Stimulated activated memory B cell treated with anti-CD40 and anti-IgM and Interleukin-4, amounts not matched to agents 10 μg/mL and 1 μg/mL and 100 μg/mL, for 72 hours (primary cell): ENCODE measurements at regions not wholly inside any gene's neighbourhood (a gene's known extent, or its start where the extent isn't known, plus 50 kb on each side); places are given as distances from the start of the nearest gene placed in this dataset.

Experiments used
- ATAC-seq: fragments of 150-1000 bp; cut with Tn5 transposase; 2 replicates; pipeline ENCODE4 v1.10.0; 2021
- H3K27ac Mint-ChIP-seq: one replicate; pipeline ENCODE4 v1.8.0; 2022; ENCODE audit warnings: mild to moderate bottlenecking, mixed read lengths
- H3K27me3 Mint-ChIP-seq: one replicate; pipeline ENCODE4 v1.8.0; 2022; ENCODE audit warnings: mixed read lengths
- H3K36me3 Mint-ChIP-seq: one replicate; pipeline ENCODE4 v1.8.0; 2022; ENCODE audit warnings: mixed read lengths
- H3K4me1 Mint-ChIP-seq: one replicate; pipeline ENCODE4 v1.8.0; 2022; ENCODE audit warnings: mixed read lengths
- H3K4me3 Mint-ChIP-seq: one replicate; pipeline ENCODE4 v1.8.0; 2022; ENCODE audit warnings: mild to moderate bottlenecking, moderate library complexity, mixed read lengths
- H3K9me3 Mint-ChIP-seq: one replicate; pipeline ENCODE4 v1.8.0; 2022; ENCODE audit warnings: mixed read lengths

DNA sequence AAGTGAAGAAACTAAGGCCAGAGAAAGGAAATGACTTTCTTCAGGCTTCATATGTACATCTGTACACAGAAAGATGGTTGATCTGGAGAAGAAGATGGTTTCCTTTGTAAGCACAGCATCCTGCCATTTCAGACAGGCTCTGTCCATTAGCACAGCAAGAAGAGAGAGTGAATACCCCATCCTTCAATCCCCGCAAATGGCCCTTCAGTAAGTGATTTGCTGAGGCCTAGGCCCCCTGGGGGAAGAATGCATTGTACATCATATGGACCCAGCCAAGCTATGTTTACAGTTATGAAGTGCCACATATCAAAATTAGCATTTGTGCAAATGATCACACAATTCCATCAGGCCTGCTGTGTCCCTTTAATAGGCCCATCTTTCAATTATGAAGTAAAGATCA is 657.4 kb downstream of the BRINP1 start:
- ATAC-seq = no peak
- Mint-ChIP-seq H3K27ac (no peak overlapping the region), H3K27me3 (no peaks in the 10 kb centered on the region), H3K4me1 (no peaks in the 10 kb centered on the region), H3K9me3 (peaks cover 3% of the 10 kb centered on the region), H3K4me3 (no peak overlapping the region), H3K36me3 (no peaks in the 10 kb centered on the region)

DNA sequence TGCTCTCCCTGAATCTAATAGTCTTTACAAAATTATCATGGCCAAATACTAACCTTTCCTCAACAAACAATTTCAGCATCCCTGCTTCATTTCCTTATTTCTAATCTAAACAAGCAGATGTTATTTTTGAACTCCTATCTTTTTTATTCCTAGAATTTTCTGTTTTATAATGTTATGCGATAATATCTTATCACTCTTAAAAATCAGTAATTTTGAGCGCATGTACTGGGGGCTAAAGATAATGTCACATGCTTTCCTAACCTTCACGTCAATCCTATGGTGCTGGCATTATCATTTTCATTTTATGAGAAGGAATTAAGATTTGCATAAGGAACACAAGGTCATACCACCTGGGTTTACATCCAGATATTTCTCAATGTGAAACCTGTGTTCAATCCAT is 648.0 kb downstream of the BRINP1 start:
- Mint-ChIP-seq H3K36me3 (no peaks in the 10 kb centered on the region), H3K9me3 (peaks cover 6% of the 10 kb centered on the region), H3K27me3 (no peaks in the 10 kb centered on the region), H3K4me3 (no peak overlapping the region), H3K27ac (no peak overlapping the region), H3K4me1 (no peaks in the 10 kb centered on the region)
- ATAC-seq = no peak

GRCh38 chr9:118721923-118722322 is 647.3 kb downstream of the BRINP1 start:
- no peak for ATAC-seq
- Mint-ChIP-seq H3K27me3 (no peaks in the 10 kb centered on the region), H3K9me3 (peaks cover 6% of the 10 kb centered on the region), H3K27ac (no peak overlapping the region), H3K36me3 (no peaks in the 10 kb centered on the region), H3K4me3 (no peak overlapping the region), H3K4me1 (no peaks in the 10 kb centered on the region)

GRCh38 chr9:118729981-118730380 is 639.3 kb downstream of the BRINP1 start:
- Mint-ChIP-seq H3K4me3 (no peak overlapping the region), H3K9me3 (peaks cover 12% of the 10 kb centered on the region)

DNA sequence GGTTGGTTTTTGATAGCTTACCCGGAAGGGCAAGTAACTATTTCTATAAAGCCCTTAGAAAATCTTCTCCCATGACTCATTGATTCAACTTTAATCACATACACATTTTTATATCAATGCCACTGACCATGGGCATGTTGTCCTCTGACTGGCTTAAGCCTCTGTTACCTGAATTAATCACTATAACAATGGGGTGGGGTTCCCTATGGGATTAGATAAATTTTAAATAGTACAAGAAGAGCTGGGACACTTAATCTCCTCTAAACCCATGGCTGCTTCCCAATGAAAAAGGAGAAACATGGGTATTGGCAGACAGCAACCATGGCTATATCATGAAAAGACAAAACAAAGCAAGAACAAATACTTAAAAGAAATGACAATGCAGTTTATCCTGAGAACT is 636.2 kb downstream of the BRINP1 start:
- H3K4me1 Mint-ChIP-seq = no peaks in the 10 kb centered on the region
- H3K27me3 Mint-ChIP-seq = peaks cover 9% of the 10 kb centered on the region
- H3K36me3 Mint-ChIP-seq = no peaks in the 10 kb centered on the region
- ATAC-seq = no peak
- peaks cover 21% of the 10 kb centered on the region for H3K9me3 Mint-ChIP-seq
- no peak overlapping the region for H3K4me3 Mint-ChIP-seq
- no peak overlapping the region for H3K27ac Mint-ChIP-seq

More at GRCh38 chr9:118729981-118730380, 639.3 kb downstream of the BRINP1 start:
- Mint-ChIP-seq H3K4me1 (no peaks in the 10 kb centered on the region), H3K36me3 (no peaks in the 10 kb centered on the region), H3K27me3 (peaks cover 9% of the 10 kb centered on the region), H3K27ac (no peak overlapping the region)
- no peak for ATAC-seq

GRCh38 chr9:118734696-118735095 is 634.5 kb downstream of the BRINP1 start:
- H3K4me1 Mint-ChIP-seq = no peaks in the 10 kb centered on the region
- H3K4me3 Mint-ChIP-seq = no peak overlapping the region
- H3K27ac Mint-ChIP-seq = no peak overlapping the region
- no peak for ATAC-seq
- no peaks in the 10 kb centered on the region for H3K36me3 Mint-ChIP-seq
- peaks cover 9% of the 10 kb centered on the region for H3K27me3 Mint-ChIP-seq
- peaks cover 21% of the 10 kb centered on the region for H3K9me3 Mint-ChIP-seq

DNA sequence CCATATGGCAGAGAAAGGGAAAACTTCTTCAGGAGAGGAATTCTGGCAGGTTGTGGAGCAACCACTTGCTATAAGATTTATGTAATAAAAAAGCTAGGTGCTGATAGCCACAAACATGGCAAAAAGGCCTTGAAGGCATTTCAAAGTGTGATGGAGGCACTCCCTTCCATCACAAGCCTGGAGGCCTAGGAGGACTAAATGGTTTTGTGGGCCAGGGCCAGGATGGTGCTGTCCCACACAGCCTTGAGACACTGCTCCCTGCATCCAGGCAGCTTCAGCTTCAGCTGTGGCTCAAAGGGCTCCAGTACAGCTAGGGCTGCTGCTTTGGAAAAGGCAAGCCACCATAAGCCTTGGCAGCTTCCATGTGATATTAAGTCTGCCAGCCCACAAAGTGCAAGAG is 632.8 kb downstream of the BRINP1 start:
- no peak for ATAC-seq
- no peak overlapping the region for H3K27ac Mint-ChIP-seq
- H3K27me3 Mint-ChIP-seq = peaks cover 2% of the 10 kb centered on the region
- H3K4me1 Mint-ChIP-seq = no peaks in the 10 kb centered on the region
- no peaks in the 10 kb centered on the region for H3K36me3 Mint-ChIP-seq
- no peak overlapping the region for H3K4me3 Mint-ChIP-seq
- peaks cover 18% of the 10 kb centered on the region for H3K9me3 Mint-ChIP-seq

DNA sequence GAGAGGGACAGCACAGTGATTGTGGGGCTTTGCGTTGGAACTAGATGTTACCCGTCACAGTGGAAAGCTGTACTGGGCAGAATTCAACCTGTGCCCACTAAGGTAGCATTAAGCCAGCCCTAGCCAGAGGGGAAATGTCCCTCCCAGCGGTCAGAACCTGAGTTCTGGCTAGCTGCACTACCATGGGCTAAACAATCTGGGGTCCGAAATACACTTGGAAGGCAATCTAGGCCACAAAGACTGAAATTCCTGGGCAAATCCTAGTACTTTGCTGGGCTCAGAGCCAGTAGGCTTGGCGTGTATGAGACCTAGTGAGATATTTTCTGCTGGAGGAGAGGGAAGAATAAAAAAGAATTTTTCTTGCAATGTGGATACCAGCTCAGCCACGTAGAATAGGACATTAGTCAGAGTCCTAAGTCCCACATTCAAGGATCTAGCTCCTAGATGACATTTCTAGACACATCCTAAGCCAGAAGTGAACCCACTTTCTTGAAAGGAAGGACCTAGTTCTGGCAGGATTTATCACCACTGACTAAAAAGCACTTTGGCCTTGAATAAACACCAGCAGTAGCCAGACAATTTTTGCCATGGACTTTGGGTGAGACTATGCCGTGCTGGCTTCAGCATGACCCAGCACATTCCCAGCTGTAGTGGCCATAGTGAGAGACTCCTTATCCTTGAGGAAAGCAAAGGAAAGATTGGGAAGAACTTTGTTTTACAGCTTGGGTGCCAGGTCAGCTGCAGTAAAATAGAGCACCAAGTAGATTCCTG is 618.0 kb downstream of the BRINP1 start:
- H3K36me3 Mint-ChIP-seq = no peaks in the 10 kb centered on the region
- H3K9me3 Mint-ChIP-seq = peaks cover 7% of the 10 kb centered on the region
- no peak for ATAC-seq
- H3K27me3 Mint-ChIP-seq = no peaks in the 10 kb centered on the region
- no peaks in the 10 kb centered on the region for H3K4me1 Mint-ChIP-seq
- no peak overlapping the region for H3K4me3 Mint-ChIP-seq
- H3K27ac Mint-ChIP-seq = no peak overlapping the region

- peak; percentile 45 for ATAC-seq
- H3K27ac Mint-ChIP-seq = no peak overlapping the region
- peaks cover 7% of the 10 kb centered on the region for H3K9me3 Mint-ChIP-seq
- no peaks in the 10 kb centered on the region for H3K36me3 Mint-ChIP-seq
- H3K4me3 Mint-ChIP-seq = no peak overlapping the region
- no peaks in the 10 kb centered on the region for H3K27me3 Mint-ChIP-seq
- H3K4me1 Mint-ChIP-seq = no peaks in the 10 kb centered on the region
Observed at GRCh38 chr9:118751848-118752223, 617.4 kb downstream of the BRINP1 start.

GRCh38 chr9:118761016-118761790 is 608.0 kb downstream of the BRINP1 start:
- Mint-ChIP-seq H3K27me3 (no peaks in the 10 kb centered on the region), H3K4me1 (no peaks in the 10 kb centered on the region), H3K36me3 (no peaks in the 10 kb centered on the region), H3K4me3 (no peak overlapping the region), H3K9me3 (peaks cover 3% of the 10 kb centered on the region), H3K27ac (no peak overlapping the region)
- ATAC-seq = no peak

- Mint-ChIP-seq H3K36me3 (no peaks in the 10 kb centered on the region), H3K27ac (no peak overlapping the region), H3K9me3 (no peaks in the 10 kb centered on the region), H3K4me1 (no peaks in the 10 kb centered on the region), H3K4me3 (no peak overlapping the region), H3K27me3 (no peaks in the 10 kb centered on the region)
- no peak for ATAC-seq
Observed at GRCh38 chr9:118767571-118767970, 601.7 kb downstream of the BRINP1 start.

GRCh38 chr9:118782790-118783463 is 586.3 kb downstream of the BRINP1 start:
- no peaks in the 10 kb centered on the region for H3K36me3 Mint-ChIP-seq
- no peak overlapping the region for H3K4me3 Mint-ChIP-seq
- no peaks in the 10 kb centered on the region for H3K9me3 Mint-ChIP-seq
- H3K27me3 Mint-ChIP-seq = no peaks in the 10 kb centered on the region
- ATAC-seq = no peak
- no peaks in the 10 kb centered on the region for H3K4me1 Mint-ChIP-seq
- no peak overlapping the region for H3K27ac Mint-ChIP-seq

GRCh38 chr9:118784033-118784432 is 585.2 kb downstream of the BRINP1 start:
- H3K27ac Mint-ChIP-seq = no peak overlapping the region
- no peak overlapping the region for H3K4me3 Mint-ChIP-seq
- no peak for ATAC-seq
- no peaks in the 10 kb centered on the region for H3K9me3 Mint-ChIP-seq
- no peaks in the 10 kb centered on the region for H3K27me3 Mint-ChIP-seq
- H3K36me3 Mint-ChIP-seq = no peaks in the 10 kb centered on the region
- no peaks in the 10 kb centered on the region for H3K4me1 Mint-ChIP-seq

GRCh38 chr9:118785456-118785855 is 583.8 kb downstream of the BRINP1 start:
- no peaks in the 10 kb centered on the region for H3K9me3 Mint-ChIP-seq
- H3K36me3 Mint-ChIP-seq = no peaks in the 10 kb centered on the region
- no peaks in the 10 kb centered on the region for H3K4me1 Mint-ChIP-seq
- no peaks in the 10 kb centered on the region for H3K27me3 Mint-ChIP-seq
- H3K4me3 Mint-ChIP-seq = no peak overlapping the region
- H3K27ac Mint-ChIP-seq = no peak overlapping the region
- no peak for ATAC-seq

DNA sequence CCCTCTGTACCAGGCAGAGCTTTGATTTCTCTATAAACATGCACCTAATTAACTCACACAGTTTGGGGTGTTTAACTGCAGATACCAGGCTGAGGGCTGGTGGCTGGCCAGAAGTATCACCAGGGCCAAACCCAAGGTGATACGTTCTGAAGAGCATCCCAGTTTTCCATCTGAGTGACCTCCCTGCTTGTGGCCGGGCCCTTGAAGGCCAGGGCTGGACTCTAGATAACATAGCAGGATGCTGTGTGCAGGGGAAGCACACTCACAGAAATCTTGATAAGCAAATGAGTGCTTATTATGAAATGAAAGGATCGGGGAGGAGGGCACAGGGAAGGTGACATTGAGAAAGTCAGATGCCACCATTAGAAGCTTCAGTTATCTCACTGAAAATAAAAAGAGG is 582.4 kb downstream of the BRINP1 start:
- Mint-ChIP-seq H3K27me3 (no peaks in the 10 kb centered on the region), H3K27ac (no peak overlapping the region), H3K36me3 (no peaks in the 10 kb centered on the region), H3K4me1 (no peaks in the 10 kb centered on the region), H3K4me3 (no peak overlapping the region), H3K9me3 (no peaks in the 10 kb centered on the region)
- ATAC-seq = no peak
